ENCODE measurements at regions not wholly inside any gene's neighbourhood (a gene's known extent, or its start where the extent isn't known, plus 50 kb on each side); places are given as distances from the start of the nearest gene placed in this dataset.

- no peak for DNase-seq (ENCODE audit: low spot score)
Measured at GRCh38 chr5:1748271-1748670, 51.4 kb downstream of the MRPL36 start.

GRCh38 chr5:1747803-1748085, 51.9 kb downstream of the MRPL36 start:
- no peak for DNase-seq (ENCODE audit: low spot score)

- DNase-seq (ENCODE audit: low spot score): no peak
Measured at GRCh38 chr5:1747079-1747802, 52.4 kb downstream of the MRPL36 start.

GRCh38 chr5:1746371-1747078, 53.1 kb downstream of the MRPL36 start:
- no peak for DNase-seq (ENCODE audit: low spot score)

- no peak for DNase-seq (ENCODE audit: low spot score)
Measured at GRCh38 chr5:1745796-1746370, 53.8 kb downstream of the MRPL36 start.

GRCh38 chr5:1745123-1745795, 54.4 kb downstream of the MRPL36 start:
- DNase-seq (ENCODE audit: low spot score): no peak

- no peak for DNase-seq (ENCODE audit: low spot score)
Measured at GRCh38 chr5:1744393-1745122, 55.1 kb downstream of the MRPL36 start.

GRCh38 chr5:1743769-1744085, 55.9 kb downstream of the MRPL36 start:
- DNase-seq (ENCODE audit: low spot score): no peak

- DNase-seq (ENCODE audit: low spot score): no peak
Measured at GRCh38 chr5:1743061-1743768, 56.4 kb downstream of the MRPL36 start.

GRCh38 chr5:1737790-1738405, 61.7 kb downstream of the MRPL36 start:
- peak; percentile 65 for DNase-seq (ENCODE audit: low spot score)

GRCh38 chr5:1736889-1737711, 62.5 kb downstream of the MRPL36 start:
- no peak for DNase-seq (ENCODE audit: low spot score)

GRCh38 chr5:1736065-1736464, 63.6 kb downstream of the MRPL36 start:
- DNase-seq (ENCODE audit: low spot score): no peak

GRCh38 chr5:1735320-1735970, 64.2 kb downstream of the MRPL36 start:
- no peak for DNase-seq (ENCODE audit: low spot score)

GRCh38 chr5:1734908-1735289, 64.7 kb downstream of the MRPL36 start:
- no peak for DNase-seq (ENCODE audit: low spot score)

GRCh38 chr5:1734271-1734907, 65.2 kb downstream of the MRPL36 start:
- DNase-seq (ENCODE audit: low spot score): no peak

GRCh38 chr5:1733369-1733768, 66.3 kb downstream of the MRPL36 start:
- DNase-seq (ENCODE audit: low spot score): no peak

- no peak for DNase-seq (ENCODE audit: low spot score)
Measured at GRCh38 chr5:1732945-1733344, 66.7 kb downstream of the MRPL36 start.

- DNase-seq (ENCODE audit: low spot score): no peak
Measured at GRCh38 chr5:1732238-1732941, 67.2 kb downstream of the MRPL36 start.

Measured in HT-29 (cell line).